Astrocyte (in vitro differentiated cells and primary cell): ENCODE measurements at regions not wholly inside any gene's neighbourhood (a gene's known extent, or its start where the extent isn't known, plus 50 kb on each side); places are given as distances from the start of the nearest gene placed in this dataset.

Source experiments
- EZH2 ChIP-seq: IDR thresholded peaks from 2 replicates; pipeline ENCODE4 v1.6.1; 2012; ENCODE audit warnings: mild to moderate bottlenecking, low read length, inconsistent platforms; ENCODE audit not compliant: insufficient read depth
- TF ChIP-seq, protein P1 (sequence below): IDR thresholded peaks from 2 replicates; pipeline ENCODE4 v1.5.1; 2011; ENCODE audit warnings: low read depth, mild to moderate bottlenecking, inconsistent platforms, low read length, moderate library complexity; ENCODE audit not compliant: insufficient read depth

DNA sequence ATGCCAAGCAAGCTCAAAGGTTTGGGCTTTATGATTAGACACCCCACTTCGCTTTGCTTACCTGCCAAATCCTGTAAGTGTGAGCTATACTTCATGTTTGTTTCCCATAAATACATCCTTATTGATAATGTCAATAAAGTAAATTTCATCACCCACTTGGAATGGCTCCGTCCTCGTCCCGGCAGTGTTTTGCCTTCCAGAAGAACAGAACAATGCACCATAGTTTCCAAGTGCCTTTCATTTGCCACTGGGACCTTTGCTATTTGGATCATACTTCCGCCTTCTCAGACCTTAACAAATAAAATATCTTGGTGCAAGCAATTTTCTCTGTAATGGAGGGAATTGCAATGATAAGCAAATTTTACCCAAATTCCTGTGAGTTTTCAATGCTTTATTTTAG, 229.3 kb downstream of the PIK3R1 start:
- no peak for TF ChIP-seq EZH2
- TF ChIP-seq, protein P1, sequence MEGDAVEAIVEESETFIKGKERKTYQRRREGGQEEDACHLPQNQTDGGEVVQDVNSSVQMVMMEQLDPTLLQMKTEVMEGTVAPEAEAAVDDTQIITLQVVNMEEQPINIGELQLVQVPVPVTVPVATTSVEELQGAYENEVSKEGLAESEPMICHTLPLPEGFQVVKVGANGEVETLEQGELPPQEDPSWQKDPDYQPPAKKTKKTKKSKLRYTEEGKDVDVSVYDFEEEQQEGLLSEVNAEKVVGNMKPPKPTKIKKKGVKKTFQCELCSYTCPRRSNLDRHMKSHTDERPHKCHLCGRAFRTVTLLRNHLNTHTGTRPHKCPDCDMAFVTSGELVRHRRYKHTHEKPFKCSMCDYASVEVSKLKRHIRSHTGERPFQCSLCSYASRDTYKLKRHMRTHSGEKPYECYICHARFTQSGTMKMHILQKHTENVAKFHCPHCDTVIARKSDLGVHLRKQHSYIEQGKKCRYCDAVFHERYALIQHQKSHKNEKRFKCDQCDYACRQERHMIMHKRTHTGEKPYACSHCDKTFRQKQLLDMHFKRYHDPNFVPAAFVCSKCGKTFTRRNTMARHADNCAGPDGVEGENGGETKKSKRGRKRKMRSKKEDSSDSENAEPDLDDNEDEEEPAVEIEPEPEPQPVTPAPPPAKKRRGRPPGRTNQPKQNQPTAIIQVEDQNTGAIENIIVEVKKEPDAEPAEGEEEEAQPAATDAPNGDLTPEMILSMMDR, result no peak
